Astrocyte (in vitro differentiated cells and primary cell): ENCODE measurements at regions not wholly inside any gene's neighbourhood (a gene's known extent, or its start where the extent isn't known, plus 50 kb on each side); places are given as distances from the start of the nearest gene placed in this dataset.
"Not testable (repeated sequence)": the region's sequence is repeated elsewhere in the genome, so short reads cannot be mapped to it uniquely, and the experiment has no call there.

Source experiments
- DNase-seq: peaks from one replicate; pipeline ENCODE4 v3.0.0-alpha.2; 2010; ENCODE audit warnings: low read depth
- FAIRE-seq: peaks from 2 replicates; lab custom pipeline; 2011; peaks lifted over from hg19 to GRCh38; lab: Jason Lieb, UNC
- H2AFZ ChIP-seq: 2 replicates; pipeline ENCODE4 v1.6.0; 2012; ENCODE audit warnings: low read depth, low read length, inconsistent platforms
- H3K27ac ChIP-seq: 2 replicates; pipeline ENCODE4 v1.5.1; 2011; ENCODE audit warnings: low read depth, low read length, inconsistent platforms
- H3K27me3 ChIP-seq: 2 replicates; pipeline ENCODE4 v1.6.0; 2011; ENCODE audit warnings: low read length, inconsistent platforms; ENCODE audit not compliant: insufficient read depth
- H3K36me3 ChIP-seq: 2 replicates; pipeline ENCODE4 v1.5.1; 2011; ENCODE audit warnings: low read length, inconsistent platforms; ENCODE audit not compliant: insufficient read depth
- H3K4me1 ChIP-seq: 2 replicates; pipeline ENCODE4 v1.5.1; 2011; ENCODE audit warnings: low read length, inconsistent platforms; ENCODE audit not compliant: insufficient read depth
- H3K4me2 ChIP-seq: 2 replicates; pipeline ENCODE4 v1.6.0; 2012; ENCODE audit warnings: low read length, inconsistent platforms
- H3K4me3 ChIP-seq: 2 replicates; pipeline ENCODE4 v1.5.1; 2011; ENCODE audit warnings: low read depth, mild to moderate bottlenecking, low read length, inconsistent platforms; ENCODE audit not compliant: insufficient read depth
- H3K79me2 ChIP-seq: 2 replicates; pipeline ENCODE4 v1.6.0; 2012; ENCODE audit warnings: mild to moderate bottlenecking, low read length, inconsistent platforms; ENCODE audit not compliant: insufficient read depth
- H3K9ac ChIP-seq: 2 replicates; pipeline ENCODE4 v1.6.0; 2012; ENCODE audit warnings: mild to moderate bottlenecking, low read length, inconsistent platforms
- H3K9me3 ChIP-seq: 2 replicates; pipeline ENCODE4 v1.5.1; 2012; ENCODE audit warnings: low read depth, mild to moderate bottlenecking, low read length, inconsistent platforms; ENCODE audit not compliant: insufficient read depth
- H4K20me1 ChIP-seq: 2 replicates; pipeline ENCODE4 v1.6.0; 2012; ENCODE audit warnings: low read length, inconsistent platforms; ENCODE audit not compliant: insufficient read depth
- H3K27ac Mint-ChIP-seq: one replicate; pipeline ENCODE4 v1.8.0; 2021; ENCODE audit warnings: mild to moderate bottlenecking, mixed read lengths; ENCODE audit not compliant: unreplicated experiment
- H3K27me3 Mint-ChIP-seq: one replicate; pipeline ENCODE4 v1.8.0; 2021; ENCODE audit warnings: low read depth, mixed read lengths; ENCODE audit not compliant: unreplicated experiment
- H3K36me3 Mint-ChIP-seq: one replicate; pipeline ENCODE4 v1.8.0; 2021; ENCODE audit warnings: low read depth, mixed read lengths; ENCODE audit not compliant: unreplicated experiment
- H3K4me1 Mint-ChIP-seq: one replicate; pipeline ENCODE4 v1.8.0; 2021; ENCODE audit warnings: low read depth, mixed read lengths; ENCODE audit not compliant: unreplicated experiment
- H3K4me3 Mint-ChIP-seq: one replicate; pipeline ENCODE4 v1.8.0; 2021; ENCODE audit warnings: mild to moderate bottlenecking, moderate library complexity, mixed read lengths; ENCODE audit not compliant: unreplicated experiment
- H3K9me3 Mint-ChIP-seq: one replicate; pipeline ENCODE4 v1.8.0; 2021; ENCODE audit warnings: mild to moderate bottlenecking, mixed read lengths; ENCODE audit not compliant: unreplicated experiment
- CTCF ChIP-seq: IDR thresholded peaks from 2 replicates; pipeline ENCODE4 v1.5.1; 2011; ENCODE audit warnings: low read depth, mild to moderate bottlenecking, inconsistent platforms, low read length, moderate library complexity; ENCODE audit not compliant: insufficient read depth
- EZH2 ChIP-seq: IDR thresholded peaks from 2 replicates; pipeline ENCODE4 v1.6.1; 2012; ENCODE audit warnings: mild to moderate bottlenecking, low read length, inconsistent platforms; ENCODE audit not compliant: insufficient read depth

- H2AFZ ChIP-seq = no peak overlapping the region
- Mint-ChIP-seq H3K4me1 (no peaks in the 10 kb centered on the region), H3K27ac (no peak overlapping the region), H3K4me3 (no peak overlapping the region), H3K27me3 (no peaks in the 10 kb centered on the region), H3K9me3 (no peaks in the 10 kb centered on the region), H3K36me3 (no peaks in the 10 kb centered on the region)
- no peaks in the 10 kb centered on the region for H3K27me3 ChIP-seq
- H4K20me1 ChIP-seq = no peaks in the 10 kb centered on the region
- H3K27ac ChIP-seq = no peak overlapping the region
- H3K4me1 ChIP-seq = no peaks in the 10 kb centered on the region
- no peak overlapping the region for H3K4me2 ChIP-seq
- H3K79me2 ChIP-seq = no peaks in the 10 kb centered on the region
- no peaks in the 10 kb centered on the region for H3K36me3 ChIP-seq
- FAIRE-seq = no peak
- H3K9ac ChIP-seq = no peak overlapping the region
- no peaks in the 10 kb centered on the region for H3K9me3 ChIP-seq
- DNase-seq = no peak
- no peak overlapping the region for H3K4me3 ChIP-seq
- TF ChIP-seq EZH2 = no peak
- no peak for TF ChIP-seq CTCF
Observed at GRCh38 chr6:48957781-48958180, 505.3 kb downstream of the MMUT start.

GRCh38 chr6:48951917-48952316, 511.1 kb downstream of the MMUT start:
- no peak overlapping the region for H2AFZ ChIP-seq
- no peaks in the 10 kb centered on the region for H3K36me3 ChIP-seq
- no peak overlapping the region for H3K4me3 ChIP-seq
- Mint-ChIP-seq H3K27me3 (no peaks in the 10 kb centered on the region), H3K36me3 (no peaks in the 10 kb centered on the region), H3K9me3 (no peaks in the 10 kb centered on the region), H3K4me3 (no peak overlapping the region), H3K4me1 (no peaks in the 10 kb centered on the region), H3K27ac (no peak overlapping the region)
- no peak overlapping the region for H3K27ac ChIP-seq
- no peaks in the 10 kb centered on the region for H3K4me1 ChIP-seq
- no peak overlapping the region for H3K4me2 ChIP-seq
- H3K9ac ChIP-seq = no peak overlapping the region
- no peak for TF ChIP-seq EZH2
- no peak for DNase-seq
- H4K20me1 ChIP-seq = no peaks in the 10 kb centered on the region
- H3K27me3 ChIP-seq = no peaks in the 10 kb centered on the region
- H3K9me3 ChIP-seq = no peaks in the 10 kb centered on the region
- FAIRE-seq = no peak
- no peaks in the 10 kb centered on the region for H3K79me2 ChIP-seq

GRCh38 chr6:48944276-48944675, 518.8 kb downstream of the MMUT start:
- H3K79me2 ChIP-seq, H3K4me1 Mint-ChIP-seq, H3K4me2 ChIP-seq, H3K27ac ChIP-seq, FAIRE-seq, H3K27me3 ChIP-seq, H3K4me1 ChIP-seq, H3K9me3 Mint-ChIP-seq, H3K27me3 Mint-ChIP-seq, H3K4me3 Mint-ChIP-seq, H4K20me1 ChIP-seq, H2AFZ ChIP-seq, H3K9ac ChIP-seq, H3K9me3 ChIP-seq, H3K36me3 ChIP-seq, DNase-seq, H3K36me3 Mint-ChIP-seq, H3K27ac Mint-ChIP-seq, H3K4me3 ChIP-seq: not testable (repeated sequence)

- no peaks in the 10 kb centered on the region for H3K27me3 Mint-ChIP-seq
- H4K20me1 ChIP-seq = no peaks in the 10 kb centered on the region
- H3K36me3 ChIP-seq = no peaks in the 10 kb centered on the region
- no peak for DNase-seq
- no peak for FAIRE-seq
- no peaks in the 10 kb centered on the region for H3K79me2 ChIP-seq
- no peak overlapping the region for H3K27ac ChIP-seq
- H3K27me3 ChIP-seq = no peaks in the 10 kb centered on the region
- H2AFZ ChIP-seq = no peak overlapping the region
- no peak overlapping the region for H3K4me2 ChIP-seq
- H3K4me3 ChIP-seq = no peak overlapping the region
- TF ChIP-seq CTCF (no peak), EZH2 (no peak)
- H3K9me3 Mint-ChIP-seq = no peaks in the 10 kb centered on the region
- H3K4me1 ChIP-seq = no peaks in the 10 kb centered on the region
- no peaks in the 10 kb centered on the region for H3K4me1 Mint-ChIP-seq
- no peak overlapping the region for H3K9ac ChIP-seq
- H3K4me3 Mint-ChIP-seq = no peak overlapping the region
- no peaks in the 10 kb centered on the region for H3K9me3 ChIP-seq
- no peak overlapping the region for H3K27ac Mint-ChIP-seq
- H3K36me3 Mint-ChIP-seq = peaks cover 1% of the 10 kb centered on the region
Observed at GRCh38 chr6:48933136-48933535, 529.9 kb downstream of the MMUT start.
